ENCODE measurements at regions not wholly inside any gene's neighbourhood (a gene's known extent, or its start where the extent isn't known, plus 50 kb on each side); places are given as distances from the start of the nearest gene placed in this dataset.

- Histone ChIP-seq H3K27ac (ENCODE audit: low read length, poor library complexity, severe bottlenecking) (no peak overlapping the region), H3K79me1 (replicated peaks; ENCODE audit: low read length, poor library complexity, severe bottlenecking) (no peaks in the 10 kb centered on the region), H3K4me3 (ENCODE audit: insufficient read depth in 1 of 2, low read depth in 1 of 2, low read length in 2 of 2) (no peak overlapping the region), H3K27me3 (ENCODE audit: control insufficient read depth in 1 of 2, insufficient read depth in 1 of 2, low read length in 2 of 2) (peaks cover 34 to 55% of the 10 kb centered on the region in 2 experiments), H3K14ac (ENCODE audit: low read length in 2 of 2) (no peak overlapping the region), H4K8ac (ENCODE audit: low read length) (no peak overlapping the region), H2BK12ac (ENCODE audit: low read length in 2 of 2) (peak overlapping the region in 1 of 2 experiments; percentile 89), H3K36me3 (ENCODE audit: control insufficient read depth in 1 of 2, insufficient read depth in 2 of 2, low read depth in 1 of 2, low read length in 2 of 2) (no peaks in the 10 kb centered on the region), H3K9me3 (ENCODE audit: control insufficient read depth, low read length) (no peaks in the 10 kb centered on the region), H2BK15ac (ENCODE audit: low read depth, poor library complexity, severe bottlenecking) (no peak overlapping the region), H3K18ac (ENCODE audit: low read depth in 1 of 2, low read length in 2 of 2) (peak overlapping the region in 1 of 2 experiments; percentile 61), H2BK120ac (ENCODE audit: low read depth, low read length) (no peak overlapping the region), H3K4me2 (ENCODE audit: low read length, poor library complexity, severe bottlenecking) (no peak overlapping the region), H4K91ac (ENCODE audit: low read length) (peak overlapping the region; percentile 30), H3K4me1 (ENCODE audit: control insufficient read depth, insufficient read depth, low read depth, low read length) (no peaks in the 10 kb centered on the region), H3K23ac (ENCODE audit: low read length in 2 of 2) (no peak overlapping the region), H3K9ac (ENCODE audit: low read length) (no peak overlapping the region), H3K4ac (ENCODE audit: low read depth in 1 of 2, low read length in 2 of 2) (peak overlapping the region in 1 of 2 experiments; percentile 26), H2AFZ (ENCODE audit: low read depth, low read length) (no peak overlapping the region), H2AK5ac (ENCODE audit: low read length, severe bottlenecking) (no peak overlapping the region), H2BK5ac (ENCODE audit: low read depth, low read length, poor library complexity, severe bottlenecking) (no peak overlapping the region)
- peak; percentile 88 for DNase-seq
- WGBS = 86% methylated on average over 9 of the region's 13 CpGs
Observed at GRCh38 chr1:229094476-229095311, 176.2 kb upstream of the RAB4A start.

DNA sequence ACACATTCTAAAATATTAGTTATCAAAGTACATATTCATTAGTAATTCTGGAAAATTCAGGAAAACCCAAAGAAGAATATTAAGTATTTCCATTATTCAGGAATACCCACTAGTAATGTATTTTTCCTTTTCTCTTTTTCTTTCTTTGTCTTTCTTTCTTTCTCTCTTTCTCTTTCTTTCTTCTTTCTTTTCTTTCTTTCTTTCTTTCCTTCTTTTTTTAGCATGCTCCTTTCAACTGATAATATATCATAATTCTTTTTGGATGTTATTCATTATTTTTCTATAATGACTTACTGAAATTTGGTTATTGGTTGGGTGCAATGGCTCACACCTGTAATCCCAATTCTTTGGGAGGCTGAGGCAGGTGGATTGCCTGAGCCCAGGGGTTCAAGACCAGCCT, 175.6 kb upstream of the RAB4A start:
- no peak overlapping the region for H3K9ac ChIP-seq (ENCODE audit: low read length)
- no peak overlapping the region for H3K14ac ChIP-seq (ENCODE audit: low read length in 2 of 2)
- no peak overlapping the region for H3K4ac ChIP-seq (ENCODE audit: low read depth in 1 of 2, low read length in 2 of 2)
- no peak overlapping the region for H4K8ac ChIP-seq (ENCODE audit: low read length)
- H3K36me3 ChIP-seq (ENCODE audit: control insufficient read depth in 1 of 2, insufficient read depth in 2 of 2, low read depth in 1 of 2, low read length in 2 of 2) = no peaks in the 10 kb centered on the region
- no peak overlapping the region for H4K91ac ChIP-seq (ENCODE audit: low read length)
- peaks cover 30 to 52% of the 10 kb centered on the region in 2 experiments for H3K27me3 ChIP-seq (ENCODE audit: control insufficient read depth in 1 of 2, insufficient read depth in 1 of 2, low read length in 2 of 2)
- no peak overlapping the region for H2AFZ ChIP-seq (ENCODE audit: low read depth, low read length)
- no peaks in the 10 kb centered on the region for H3K4me1 ChIP-seq (ENCODE audit: control insufficient read depth, insufficient read depth, low read depth, low read length)
- no peaks in the 10 kb centered on the region for H3K9me3 ChIP-seq (ENCODE audit: control insufficient read depth, low read length)
- H3K18ac ChIP-seq (ENCODE audit: low read depth in 1 of 2, low read length in 2 of 2) = no peak overlapping the region
- no peak overlapping the region for H2BK12ac ChIP-seq (ENCODE audit: low read length in 2 of 2)
- H3K23ac ChIP-seq (ENCODE audit: low read length in 2 of 2) = no peak overlapping the region
- no peak overlapping the region for H2BK120ac ChIP-seq (ENCODE audit: low read depth, low read length)
- no peak overlapping the region for H2BK5ac ChIP-seq (ENCODE audit: low read depth, low read length, poor library complexity, severe bottlenecking)
- H3K27ac ChIP-seq (ENCODE audit: low read length, poor library complexity, severe bottlenecking) = no peak overlapping the region
- H2BK15ac ChIP-seq (ENCODE audit: low read depth, poor library complexity, severe bottlenecking) = no peak overlapping the region
- no peak overlapping the region for H2AK5ac ChIP-seq (ENCODE audit: low read length, severe bottlenecking)
- no peak for DNase-seq
- no peak overlapping the region for H3K4me3 ChIP-seq (ENCODE audit: insufficient read depth in 1 of 2, low read depth in 1 of 2, low read length in 2 of 2)
- no peaks in the 10 kb centered on the region for H3K79me1 ChIP-seq (replicated peaks; ENCODE audit: low read length, poor library complexity, severe bottlenecking)
- no peak overlapping the region for H3K4me2 ChIP-seq (ENCODE audit: low read length, poor library complexity, severe bottlenecking)

GRCh38 chr1:229097356-229097755, 173.6 kb upstream of the RAB4A start:
- H3K79me1 ChIP-seq (replicated peaks; ENCODE audit: low read length, poor library complexity, severe bottlenecking) = no peaks in the 10 kb centered on the region
- H3K27me3 ChIP-seq (ENCODE audit: control insufficient read depth in 1 of 2, insufficient read depth in 1 of 2, low read length in 2 of 2) = peaks cover 28 to 56% of the 10 kb centered on the region in 2 experiments
- 83% methylated on average over 6 of the region's 7 CpGs for WGBS

DNA sequence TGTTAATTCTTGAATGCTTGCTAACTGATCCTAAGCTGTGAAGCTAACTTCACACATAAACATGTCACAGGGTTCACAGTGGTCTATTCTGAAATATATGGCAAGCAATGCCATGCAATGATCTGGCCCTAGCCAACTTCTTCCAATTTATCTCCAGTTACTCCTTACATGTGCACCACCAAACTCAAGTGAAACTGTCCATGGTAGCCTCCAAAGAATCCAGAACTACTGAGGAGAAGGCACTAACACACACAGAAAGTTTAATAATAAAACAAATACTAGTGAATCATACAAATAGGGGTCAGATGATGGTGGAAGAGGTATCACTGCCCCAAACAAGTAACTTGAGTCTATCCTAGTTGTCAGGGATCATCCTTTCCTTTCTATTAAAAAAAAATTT, 172.6 kb upstream of the RAB4A start:
- no peak overlapping the region for H3K4me2 ChIP-seq (ENCODE audit: low read length, poor library complexity, severe bottlenecking)
- no peak overlapping the region for H3K23ac ChIP-seq (ENCODE audit: low read length in 2 of 2)
- H3K9ac ChIP-seq (ENCODE audit: low read length) = no peak overlapping the region
- no peak overlapping the region for H3K4ac ChIP-seq (ENCODE audit: low read depth in 1 of 2, low read length in 2 of 2)
- no peaks in the 10 kb centered on the region for H3K9me3 ChIP-seq (ENCODE audit: control insufficient read depth, low read length)
- no peak overlapping the region for H3K27ac ChIP-seq (ENCODE audit: low read length, poor library complexity, severe bottlenecking)
- no peak overlapping the region for H2BK5ac ChIP-seq (ENCODE audit: low read depth, low read length, poor library complexity, severe bottlenecking)
- no peak overlapping the region for H2BK120ac ChIP-seq (ENCODE audit: low read depth, low read length)
- H3K36me3 ChIP-seq (ENCODE audit: control insufficient read depth in 1 of 2, insufficient read depth in 2 of 2, low read depth in 1 of 2, low read length in 2 of 2) = no peaks in the 10 kb centered on the region
- H3K14ac ChIP-seq (ENCODE audit: low read length in 2 of 2) = no peak overlapping the region
- DNase-seq = no peak
- H3K4me1 ChIP-seq (ENCODE audit: control insufficient read depth, insufficient read depth, low read depth, low read length) = no peaks in the 10 kb centered on the region
- no peak overlapping the region for H2AFZ ChIP-seq (ENCODE audit: low read depth, low read length)
- H3K79me1 ChIP-seq (replicated peaks; ENCODE audit: low read length, poor library complexity, severe bottlenecking) = no peaks in the 10 kb centered on the region
- H3K18ac ChIP-seq (ENCODE audit: low read depth in 1 of 2, low read length in 2 of 2) = no peak overlapping the region
- H2AK5ac ChIP-seq (ENCODE audit: low read length, severe bottlenecking) = no peak overlapping the region
- H2BK15ac ChIP-seq (ENCODE audit: low read depth, poor library complexity, severe bottlenecking) = no peak overlapping the region
- H4K91ac ChIP-seq (ENCODE audit: low read length) = no peak overlapping the region
- H3K27me3 ChIP-seq (ENCODE audit: control insufficient read depth in 1 of 2, insufficient read depth in 1 of 2, low read length in 2 of 2) = peaks cover 23 to 50% of the 10 kb centered on the region in 2 experiments
- H4K8ac ChIP-seq (ENCODE audit: low read length) = no peak overlapping the region
- no peak overlapping the region for H2BK12ac ChIP-seq (ENCODE audit: low read length in 2 of 2)
- no peak overlapping the region for H3K4me3 ChIP-seq (ENCODE audit: insufficient read depth in 1 of 2, low read depth in 1 of 2, low read length in 2 of 2)

More at GRCh38 chr1:229097356-229097755, 173.6 kb upstream of the RAB4A start:
- H3K18ac ChIP-seq (ENCODE audit: low read depth in 1 of 2, low read length in 2 of 2) = no peak overlapping the region
- no peak overlapping the region for H3K27ac ChIP-seq (ENCODE audit: low read length, poor library complexity, severe bottlenecking)
- H3K14ac ChIP-seq (ENCODE audit: low read length in 2 of 2) = no peak overlapping the region
- no peak overlapping the region for H3K4me3 ChIP-seq (ENCODE audit: insufficient read depth in 1 of 2, low read depth in 1 of 2, low read length in 2 of 2)
- no peak overlapping the region for H4K8ac ChIP-seq (ENCODE audit: low read length)
- no peak for DNase-seq
- no peak overlapping the region for H3K9ac ChIP-seq (ENCODE audit: low read length)
- no peak overlapping the region for H3K23ac ChIP-seq (ENCODE audit: low read length in 2 of 2)
- H2BK15ac ChIP-seq (ENCODE audit: low read depth, poor library complexity, severe bottlenecking) = no peak overlapping the region
- H3K36me3 ChIP-seq (ENCODE audit: control insufficient read depth in 1 of 2, insufficient read depth in 2 of 2, low read depth in 1 of 2, low read length in 2 of 2) = no peaks in the 10 kb centered on the region
- H3K9me3 ChIP-seq (ENCODE audit: control insufficient read depth, low read length) = no peaks in the 10 kb centered on the region
- H2BK12ac ChIP-seq (ENCODE audit: low read length in 2 of 2) = no peak overlapping the region
- H2AK5ac ChIP-seq (ENCODE audit: low read length, severe bottlenecking) = no peak overlapping the region
- H4K91ac ChIP-seq (ENCODE audit: low read length) = no peak overlapping the region
- no peaks in the 10 kb centered on the region for H3K4me1 ChIP-seq (ENCODE audit: control insufficient read depth, insufficient read depth, low read depth, low read length)
- no peak overlapping the region for H2AFZ ChIP-seq (ENCODE audit: low read depth, low read length)
- no peak overlapping the region for H2BK5ac ChIP-seq (ENCODE audit: low read depth, low read length, poor library complexity, severe bottlenecking)
- no peak overlapping the region for H3K4me2 ChIP-seq (ENCODE audit: low read length, poor library complexity, severe bottlenecking)
- H2BK120ac ChIP-seq (ENCODE audit: low read depth, low read length) = no peak overlapping the region
- H3K4ac ChIP-seq (ENCODE audit: low read depth in 1 of 2, low read length in 2 of 2) = no peak overlapping the region
